IMR-90 (cell line): ENCODE measurements at regions not wholly inside any gene's neighbourhood (a gene's known extent, or its start where the extent isn't known, plus 50 kb on each side); places are given as distances from the start of the nearest gene placed in this dataset.

Source experiments
- ATAC-seq: fragments of 200-7000 bp; cut with Tn5 transposase; 2 replicates; pipeline ENCODE4 v1.9.1; 2020; ENCODE audit warnings: low read depth, mild to moderate bottlenecking, moderate library complexity
- BruUV-seq: library from RNA; stranded (reverse); fragments of 400-500 nt; replicated peaks from 2 replicates; lab custom pipeline; 2021; lab: Mats Ljungman, UMichigan
- CTCF ChIA-PET: fragments of 300-600 bp; formaldehyde crosslinking; extraction: SDS; loops from one replicate; lab custom pipeline; 2021; ENCODE audit warnings: antibody characterized with exemption; lab: Yijun Ruan, JAX
- POLR2A ChIA-PET: fragments of 300-600 bp; sonication (Branson Sonifier 250); formaldehyde crosslinking; loops from one replicate; lab custom pipeline; 2022; ENCODE audit warnings: antibody characterized with exemption; ENCODE audit not compliant: unreplicated experiment; lab: Charles Lee
- DNase-seq: peaks from one replicate; pipeline ENCODE4 v3.0.0; 2013
- H2AFZ ChIP-seq: replicated peaks from 2 replicates; pipeline ENCODE3; 2013; ENCODE audit warnings: low read length, mild to moderate bottlenecking; ENCODE audit not compliant: poor library complexity
- H2AK5ac ChIP-seq: 2 replicates; pipeline ENCODE4 v1.6.1; 2013; ENCODE audit warnings: low read depth, low read length, inconsistent platforms
- H2AK9ac ChIP-seq: replicated peaks from 2 replicates; pipeline ENCODE3; 2013; ENCODE audit warnings: mild to moderate bottlenecking, low read depth, low read length, moderate library complexity; ENCODE audit not compliant: poor library complexity
- H2BK120ac ChIP-seq: 2 replicates; pipeline ENCODE4 v1.6.1; 2013; ENCODE audit warnings: low read depth, low read length, inconsistent platforms
- H2BK15ac ChIP-seq: 3 replicates; pipeline ENCODE4 v1.6.1; 2013; ENCODE audit warnings: low read depth, low read length, inconsistent platforms
- H2BK20ac ChIP-seq: 2 replicates; pipeline ENCODE4 v1.6.1; 2013; ENCODE audit warnings: low read depth, mild to moderate bottlenecking, inconsistent platforms, low read length, moderate library complexity
- H2BK5ac ChIP-seq: 2 replicates; pipeline ENCODE4 v1.6.1; 2013; ENCODE audit warnings: mild to moderate bottlenecking, low read depth, low read length, inconsistent platforms; ENCODE audit not compliant: poor library complexity, severe bottlenecking
- H3K14ac ChIP-seq: replicated peaks from 2 replicates; pipeline ENCODE4 v1.6.1; 2013; ENCODE audit warnings: low read depth, low read length, inconsistent platforms
- H3K18ac ChIP-seq: 2 replicates; pipeline ENCODE4 v1.6.1; 2013; ENCODE audit warnings: low read depth, low read length, control low read depth
- H3K23ac ChIP-seq: 2 replicates; pipeline ENCODE4 v1.6.1; 2013; ENCODE audit warnings: low read depth, low read length, inconsistent platforms
- H3K27ac ChIP-seq: 2 replicates; pipeline ENCODE4 v1.5.1; 2013; ENCODE audit warnings: mild to moderate bottlenecking, control low read depth, low read length; ENCODE audit not compliant: insufficient read depth
- H3K27me3 ChIP-seq: 2 replicates; pipeline ENCODE4 v1.6.1; 2013; ENCODE audit warnings: low read length; ENCODE audit not compliant: control insufficient read depth, insufficient read depth
- H3K36me3 ChIP-seq: 2 replicates; pipeline ENCODE4 v1.6.1; 2013; ENCODE audit warnings: low read length, mixed read lengths; ENCODE audit not compliant: control insufficient read depth, insufficient read depth
- H3K4ac ChIP-seq: 2 replicates; pipeline ENCODE4 v1.6.1; 2013; ENCODE audit warnings: low read depth, low read length, inconsistent platforms
- H3K4me1 ChIP-seq: 2 replicates; pipeline ENCODE4 v1.6.1; 2013; ENCODE audit warnings: low read length, mixed read lengths; ENCODE audit not compliant: control insufficient read depth, insufficient read depth
- H3K4me2 ChIP-seq: 2 replicates; pipeline ENCODE4 v1.6.1; 2013; ENCODE audit warnings: low read depth, mild to moderate bottlenecking, control low read depth, low read length, moderate library complexity
- H3K4me3 ChIP-seq: 2 replicates; pipeline ENCODE4 v1.5.1; 2013; ENCODE audit warnings: low read depth, mild to moderate bottlenecking, control low read depth, low read length, moderate library complexity; ENCODE audit not compliant: insufficient read depth
- H3K56ac ChIP-seq: 2 replicates; pipeline ENCODE4 v1.6.1; 2013; ENCODE audit warnings: low read length, inconsistent platforms; ENCODE audit not compliant: insufficient read depth; ENCODE audit errors: extremely low read depth
- H3K79me1 ChIP-seq, 2 experiments: 2 replicates each; pipeline ENCODE4 v1.6.1; 2013; ENCODE audit warnings: low read length in 2 of 2, inconsistent platforms in 1 of 2, low read depth in 1 of 2
- H3K9ac ChIP-seq: 2 replicates; pipeline ENCODE4 v1.6.1; 2013; ENCODE audit warnings: low read depth, low read length, control low read depth
- H3K9me1 ChIP-seq: 2 replicates; pipeline ENCODE4 v1.6.1; 2013; ENCODE audit warnings: low read length, inconsistent platforms; ENCODE audit not compliant: insufficient read depth
- H3K9me3 ChIP-seq: 2 replicates; pipeline ENCODE4 v1.6.1; 2013; ENCODE audit warnings: low read length; ENCODE audit not compliant: control insufficient read depth, insufficient read depth
- H4K20me1 ChIP-seq: 2 replicates; pipeline ENCODE4 v1.6.1; 2013; ENCODE audit warnings: low read length, inconsistent platforms; ENCODE audit not compliant: insufficient read depth
- H4K5ac ChIP-seq: 2 replicates; pipeline ENCODE4 v1.6.1; 2013; ENCODE audit warnings: mild to moderate bottlenecking, low read depth, low read length, control low read depth
- H4K8ac ChIP-seq, 2 experiments: 2 replicates each; pipeline ENCODE4 v1.6.1; 2013; ENCODE audit warnings: low read depth in 2 of 2, low read length in 2 of 2, control low read depth in 1 of 2, inconsistent platforms in 1 of 2
- H4K91ac ChIP-seq: 2 replicates; pipeline ENCODE4 v1.6.1; 2013; ENCODE audit warnings: low read depth, low read length, inconsistent platforms; ENCODE audit not compliant: insufficient read depth
- CEBPB ChIP-seq: IDR thresholded peaks from 2 replicates; pipeline ENCODE4 v1.6.1; 2012; ENCODE audit warnings: low read depth, low read length, improper control_type of control experiment
- CHD1 ChIP-seq: IDR thresholded peaks from 2 replicates; pipeline ENCODE4 v1.6.1; 2012; ENCODE audit warnings: low read depth, low read length, improper control_type of control experiment
- FOS ChIP-seq: fragments of 150-350 bp; IDR thresholded peaks from 2 replicates; pipeline ENCODE4 v1.6.1; 2016; ENCODE audit warnings: low read depth, low read length
- MAFK ChIP-seq: IDR thresholded peaks from 2 replicates; pipeline ENCODE4 v1.6.1; 2012; ENCODE audit warnings: low read depth, low read length, improper control_type of control experiment
- NFE2L2 ChIP-seq: fragments of 150-350 bp; IDR thresholded peaks from 2 replicates; pipeline ENCODE4 v1.6.1; 2016; ENCODE audit warnings: low read depth, mild to moderate bottlenecking, low read length
- RCOR1 ChIP-seq: IDR thresholded peaks from 2 replicates; pipeline ENCODE4 v1.6.1; 2012; ENCODE audit warnings: mild to moderate bottlenecking, low read length, improper control_type of control experiment; ENCODE audit not compliant: insufficient replicate concordance
- SMC3 ChIP-seq: fragments of 150-350 bp; IDR thresholded peaks from 2 replicates; pipeline ENCODE4 v1.6.1; 2016; ENCODE audit warnings: low read depth, mild to moderate bottlenecking, antibody characterized with exemption, low read length, moderate library complexity
- dilution Hi-C: fragments of 300-500 bp; cut with HindIII; formaldehyde crosslinking; loops from one replicate; pipeline ENCODE4 v1.14.3; 2018; ENCODE audit warnings: low sequenced_read_pairs; ENCODE audit not compliant: unreplicated experiment
- in situ Hi-C: fragments of 300-500 bp; cut with MboI; formaldehyde crosslinking; loops from 3 replicates; pipeline ENCODE4 v1.14.3; 2019; ENCODE audit warnings: low sequenced_read_pairs, inconsistent platforms, mixed read lengths
- intact Hi-C: fragments of 100-400 bp; cut with micrococcal nuclease; formaldehyde crosslinking; loops from 2 replicates; pipeline ENCODE4 v1.10.0; 2022
- TF ChIP-seq, protein P1 (sequence below): fragments of 150-350 bp; IDR thresholded peaks from 2 replicates; pipeline ENCODE4 v1.6.1; 2016; ENCODE audit warnings: low read depth, mild to moderate bottlenecking, low read length, moderate library complexity, borderline replicate concordance
- TF ChIP-seq, protein P2 (sequence below): conservative IDR thresholded peaks from 2 replicates; pipeline ENCODE4 v1.5.1; 2012; ENCODE audit warnings: mild to moderate bottlenecking, low read depth, low read length, improper control_type of control experiment

- Histone ChIP-seq H3K27me3 (no peaks in the 10 kb centered on the region), H3K9me3 (no peaks in the 10 kb centered on the region), H4K91ac (no peak overlapping the region), H2AK9ac (no peak overlapping the region), H2AK5ac (no peak overlapping the region), H3K14ac (no peak overlapping the region), H3K4me1 (no peaks in the 10 kb centered on the region), H4K20me1 (no peaks in the 10 kb centered on the region), H2AFZ (no peak overlapping the region), H3K18ac (no peak overlapping the region), H3K27ac (no peak overlapping the region), H3K4me2 (no peak overlapping the region), H2BK5ac (no peak overlapping the region), H3K23ac (no peak overlapping the region), H3K9me1 (no peaks in the 10 kb centered on the region), H3K36me3 (no peaks in the 10 kb centered on the region), H3K9ac (no peak overlapping the region), H4K5ac (no peak overlapping the region), H3K4ac (no peak overlapping the region), H3K79me1 (no peaks in the 10 kb centered on the region), H2BK20ac (no peak overlapping the region), H3K4me3 (no peak overlapping the region), H3K56ac (no peak overlapping the region), H2BK120ac (no peak overlapping the region), H4K8ac (no peak overlapping the region), H2BK15ac (no peak overlapping the region)
- DNase-seq (no peak), ATAC-seq (no peak)
- BruUV-seq = no TSS peak
- TF ChIP-seq, protein P1, sequence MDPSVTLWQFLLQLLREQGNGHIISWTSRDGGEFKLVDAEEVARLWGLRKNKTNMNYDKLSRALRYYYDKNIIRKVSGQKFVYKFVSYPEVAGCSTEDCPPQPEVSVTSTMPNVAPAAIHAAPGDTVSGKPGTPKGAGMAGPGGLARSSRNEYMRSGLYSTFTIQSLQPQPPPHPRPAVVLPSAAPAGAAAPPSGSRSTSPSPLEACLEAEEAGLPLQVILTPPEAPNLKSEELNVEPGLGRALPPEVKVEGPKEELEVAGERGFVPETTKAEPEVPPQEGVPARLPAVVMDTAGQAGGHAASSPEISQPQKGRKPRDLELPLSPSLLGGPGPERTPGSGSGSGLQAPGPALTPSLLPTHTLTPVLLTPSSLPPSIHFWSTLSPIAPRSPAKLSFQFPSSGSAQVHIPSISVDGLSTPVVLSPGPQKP = no peak
- TF ChIP-seq SMC3 = no peak
- TF ChIP-seq FOS = no peak
- TF ChIP-seq CEBPB = no peak
- no peak for TF ChIP-seq MAFK
- TF ChIP-seq NFE2L2 = no peak
- TF ChIP-seq, protein P2, sequence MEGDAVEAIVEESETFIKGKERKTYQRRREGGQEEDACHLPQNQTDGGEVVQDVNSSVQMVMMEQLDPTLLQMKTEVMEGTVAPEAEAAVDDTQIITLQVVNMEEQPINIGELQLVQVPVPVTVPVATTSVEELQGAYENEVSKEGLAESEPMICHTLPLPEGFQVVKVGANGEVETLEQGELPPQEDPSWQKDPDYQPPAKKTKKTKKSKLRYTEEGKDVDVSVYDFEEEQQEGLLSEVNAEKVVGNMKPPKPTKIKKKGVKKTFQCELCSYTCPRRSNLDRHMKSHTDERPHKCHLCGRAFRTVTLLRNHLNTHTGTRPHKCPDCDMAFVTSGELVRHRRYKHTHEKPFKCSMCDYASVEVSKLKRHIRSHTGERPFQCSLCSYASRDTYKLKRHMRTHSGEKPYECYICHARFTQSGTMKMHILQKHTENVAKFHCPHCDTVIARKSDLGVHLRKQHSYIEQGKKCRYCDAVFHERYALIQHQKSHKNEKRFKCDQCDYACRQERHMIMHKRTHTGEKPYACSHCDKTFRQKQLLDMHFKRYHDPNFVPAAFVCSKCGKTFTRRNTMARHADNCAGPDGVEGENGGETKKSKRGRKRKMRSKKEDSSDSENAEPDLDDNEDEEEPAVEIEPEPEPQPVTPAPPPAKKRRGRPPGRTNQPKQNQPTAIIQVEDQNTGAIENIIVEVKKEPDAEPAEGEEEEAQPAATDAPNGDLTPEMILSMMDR = no peak
- no peak for TF ChIP-seq RCOR1
- TF ChIP-seq CHD1 = no peak
- ChIA-PET CTCF (no interaction called here), POLR2A (no interaction called here)
- intact Hi-C loops (no loop called here), dilution Hi-C loops (no loop called here), in situ Hi-C loops (no loop called here)
These were observed 128.4 kb downstream of the ARL4A start for GRCh38 chr7:12815871-12816270.
